AG04449 (cell line): ENCODE measurements at regions not wholly inside any gene's neighbourhood (a gene's known extent, or its start where the extent isn't known, plus 50 kb on each side); places are given as distances from the start of the nearest gene placed in this dataset.

Experiments used
- CTCF ChIA-PET: fragments of 350-600 bp; formaldehyde crosslinking; extraction: SDS; loops from one replicate; lab custom pipeline; 2021; ENCODE audit warnings: antibody characterized with exemption; lab: Yijun Ruan, JAX
- POLR2A ChIA-PET: fragments of 400-600, 350-600 bp; formaldehyde crosslinking; extraction: SDS; loops from one replicate; lab custom pipeline; 2020; ENCODE audit warnings: antibody characterized with exemption, inconsistent platforms; lab: Yijun Ruan, JAX
- DNase-seq: peaks from one replicate; pipeline ENCODE4 v3.0.0-alpha.2; 2010; ENCODE audit warnings: low read depth, low spot score
- H3K4me3 ChIP-seq: 2 replicates; pipeline ENCODE4 v1.5.1; 2011; ENCODE audit warnings: low read depth, mild to moderate bottlenecking, control low read depth, low read length
- TF ChIP-seq, protein P1 (sequence below): IDR thresholded peaks from one replicate; pipeline ENCODE4 v1.5.1; 2011; ENCODE audit warnings: mild to moderate bottlenecking, moderate library complexity, low read length, control low read depth, inconsistent platforms; ENCODE audit not compliant: insufficient read depth; ENCODE audit errors: missing control alignments

DNA sequence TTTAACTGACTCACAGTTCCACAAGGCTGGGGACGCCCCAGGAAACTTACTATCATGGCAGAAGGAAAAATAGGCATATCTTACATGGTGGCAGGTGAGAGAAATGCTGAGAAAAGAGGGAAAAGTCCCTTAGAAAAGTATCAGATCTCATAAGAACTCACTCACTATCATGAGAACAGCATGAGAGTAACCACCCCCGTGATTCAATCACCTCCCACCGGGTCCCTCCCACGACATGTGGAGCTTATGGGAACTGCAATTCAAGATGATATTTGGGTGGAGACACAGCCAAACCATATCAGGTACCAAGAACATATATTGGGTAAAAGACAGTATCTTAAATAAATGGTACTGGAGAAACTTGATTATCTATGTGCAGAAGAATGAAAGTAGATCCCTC is 100.3 kb upstream of the FAR2 start:
- ChIA-PET CTCF (no interaction called here), POLR2A (no interaction called here)
- no peak for DNase-seq
- no peak overlapping the region for H3K4me3 ChIP-seq
- TF ChIP-seq, protein P1, sequence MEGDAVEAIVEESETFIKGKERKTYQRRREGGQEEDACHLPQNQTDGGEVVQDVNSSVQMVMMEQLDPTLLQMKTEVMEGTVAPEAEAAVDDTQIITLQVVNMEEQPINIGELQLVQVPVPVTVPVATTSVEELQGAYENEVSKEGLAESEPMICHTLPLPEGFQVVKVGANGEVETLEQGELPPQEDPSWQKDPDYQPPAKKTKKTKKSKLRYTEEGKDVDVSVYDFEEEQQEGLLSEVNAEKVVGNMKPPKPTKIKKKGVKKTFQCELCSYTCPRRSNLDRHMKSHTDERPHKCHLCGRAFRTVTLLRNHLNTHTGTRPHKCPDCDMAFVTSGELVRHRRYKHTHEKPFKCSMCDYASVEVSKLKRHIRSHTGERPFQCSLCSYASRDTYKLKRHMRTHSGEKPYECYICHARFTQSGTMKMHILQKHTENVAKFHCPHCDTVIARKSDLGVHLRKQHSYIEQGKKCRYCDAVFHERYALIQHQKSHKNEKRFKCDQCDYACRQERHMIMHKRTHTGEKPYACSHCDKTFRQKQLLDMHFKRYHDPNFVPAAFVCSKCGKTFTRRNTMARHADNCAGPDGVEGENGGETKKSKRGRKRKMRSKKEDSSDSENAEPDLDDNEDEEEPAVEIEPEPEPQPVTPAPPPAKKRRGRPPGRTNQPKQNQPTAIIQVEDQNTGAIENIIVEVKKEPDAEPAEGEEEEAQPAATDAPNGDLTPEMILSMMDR = no peak

DNA sequence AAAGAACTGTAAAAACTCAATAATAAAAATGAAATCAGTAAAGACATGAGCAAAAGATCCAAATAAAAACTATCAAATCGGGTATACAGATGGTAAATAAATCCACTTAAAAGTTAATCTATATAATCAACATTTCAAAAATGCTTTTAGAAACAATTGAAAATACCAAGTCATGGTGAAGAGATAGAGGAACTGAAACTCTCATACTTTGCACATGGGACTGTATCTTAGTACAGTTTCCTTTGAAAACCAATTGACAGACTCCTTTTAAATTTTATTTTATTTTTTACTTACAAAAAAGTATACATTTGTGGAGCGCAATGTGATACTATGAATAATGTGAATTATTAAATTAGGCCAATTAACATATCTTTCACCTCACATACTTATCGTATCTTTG is 98.6 kb upstream of the FAR2 start:
- ChIA-PET CTCF (no interaction called here), POLR2A (no interaction called here)
- no peak overlapping the region for H3K4me3 ChIP-seq
- no peak for DNase-seq
- TF ChIP-seq, protein P1 = no peak

DNA sequence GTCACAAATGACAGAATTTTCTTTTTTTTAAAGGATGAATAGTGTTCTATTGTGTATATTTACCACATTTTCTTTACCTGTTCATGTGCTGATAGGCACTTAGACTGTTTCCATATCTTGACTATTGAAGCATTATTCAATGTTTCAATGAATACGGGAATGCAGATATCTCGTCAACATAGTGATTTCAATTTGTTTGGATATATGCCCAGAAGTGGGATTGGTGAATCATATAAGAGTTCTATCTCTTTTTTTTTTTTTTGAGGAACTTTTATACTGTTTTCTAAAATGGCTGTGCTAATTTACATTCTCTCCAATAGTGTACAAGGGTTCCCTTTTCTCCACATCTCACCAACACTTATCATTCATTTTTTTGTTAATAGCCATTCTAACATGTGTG is 97.9 kb upstream of the FAR2 start:
- POLR2A ChIA-PET = no interaction called here

DNA sequence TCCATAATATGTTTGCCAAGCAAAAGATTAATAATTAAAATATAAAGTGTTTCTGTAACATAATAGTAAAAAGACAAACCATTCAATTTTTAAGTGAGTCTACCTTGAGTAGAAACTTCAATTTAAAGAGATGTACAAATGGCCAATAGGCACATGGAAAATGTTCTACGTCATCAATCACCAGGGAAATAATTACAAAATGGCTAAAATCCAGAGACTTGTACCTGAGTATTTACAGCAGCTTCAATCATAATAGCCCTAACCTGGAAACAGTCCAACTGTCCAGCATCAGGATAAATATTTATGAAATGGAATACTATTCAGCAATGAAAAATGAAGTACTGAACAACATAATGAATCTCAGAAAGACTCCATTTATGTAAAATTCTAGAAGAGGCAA is 95.5 kb upstream of the FAR2 start:
- no peak for DNase-seq
- TF ChIP-seq, protein P1 = no peak
- H3K4me3 ChIP-seq = no peak overlapping the region
- CTCF ChIA-PET = interaction anchor here (2.2 kb wide), 1 partner anchor 20 kb away, joined by 12 read pairs; no protein-coding TSS in a partner anchor
- POLR2A ChIA-PET = no interaction called here

More for the DNA sequence above, 97.9 kb upstream of the FAR2 start:
- no peak for DNase-seq
- TF ChIP-seq, protein P1 = no peak
- H3K4me3 ChIP-seq = no peak overlapping the region
- CTCF ChIA-PET = no interaction called here

DNA sequence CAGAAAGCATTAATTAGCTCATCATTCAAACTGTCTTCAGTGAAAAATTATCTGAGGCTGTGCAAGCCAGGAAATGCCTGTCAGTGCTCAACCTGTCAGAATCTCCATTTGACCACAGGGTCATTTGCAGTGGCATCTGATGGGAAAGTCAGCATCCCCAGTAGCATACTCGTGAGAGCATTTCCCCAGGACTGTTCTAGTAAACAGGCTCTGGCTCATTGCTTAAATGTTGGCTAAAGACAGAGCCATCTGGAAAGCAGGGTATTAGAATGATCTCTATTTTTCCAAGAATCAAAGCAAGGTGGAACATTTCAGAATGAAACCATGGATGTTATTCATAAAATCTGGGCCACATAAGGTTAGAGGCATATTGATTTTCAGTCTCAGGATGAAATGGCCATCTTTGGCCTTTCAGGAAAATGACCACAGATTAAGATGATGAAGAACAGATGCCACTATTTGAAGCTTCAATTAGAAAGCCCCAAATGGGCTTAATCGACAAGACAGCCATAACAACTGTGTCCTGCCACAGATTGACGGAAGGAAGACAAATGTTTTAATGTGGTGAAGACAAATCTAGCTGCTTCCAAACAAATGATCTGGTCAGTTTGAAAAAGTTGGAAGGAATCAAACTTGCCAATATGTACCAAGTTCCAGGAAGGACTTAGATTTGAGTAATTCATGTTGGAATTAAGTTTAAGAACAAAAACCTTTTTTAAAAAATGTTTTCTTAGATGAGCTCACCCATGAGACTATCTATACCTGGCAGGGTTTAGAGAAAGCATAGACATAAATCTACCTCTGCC is 94.0 kb upstream of the FAR2 start:
- no peak for DNase-seq
- ChIA-PET CTCF (interaction anchor here (0.9 to 3.3 kb wide), 3 partner anchors 11 to 18 kb away, joined by 3 to 13 read pairs (median 3); no protein-coding TSS in a partner anchor), POLR2A (no interaction called here)
- TF ChIP-seq, protein P1 = no peak
- no peak overlapping the region for H3K4me3 ChIP-seq

GRCh38 chr12:29066011-29066588 is 83.0 kb upstream of the FAR2 start:
- TF ChIP-seq, protein P1 = no peak
- POLR2A ChIA-PET = no interaction called here
- DNase-seq = no peak
- H3K4me3 ChIP-seq = no peak overlapping the region
- CTCF ChIA-PET = no interaction called here
